COLO668 (cell line): ENCODE measurements at regions not wholly inside any gene's neighbourhood (a gene's known extent, or its start where the extent isn't known, plus 50 kb on each side); places are given as distances from the start of the nearest gene placed in this dataset.

Experiments used
- DNase-seq: peaks from one replicate; lab custom pipeline; 2025; ENCODE audit not compliant: unreplicated experiment; lab: John Stamatoyannopoulos, UW

DNA sequence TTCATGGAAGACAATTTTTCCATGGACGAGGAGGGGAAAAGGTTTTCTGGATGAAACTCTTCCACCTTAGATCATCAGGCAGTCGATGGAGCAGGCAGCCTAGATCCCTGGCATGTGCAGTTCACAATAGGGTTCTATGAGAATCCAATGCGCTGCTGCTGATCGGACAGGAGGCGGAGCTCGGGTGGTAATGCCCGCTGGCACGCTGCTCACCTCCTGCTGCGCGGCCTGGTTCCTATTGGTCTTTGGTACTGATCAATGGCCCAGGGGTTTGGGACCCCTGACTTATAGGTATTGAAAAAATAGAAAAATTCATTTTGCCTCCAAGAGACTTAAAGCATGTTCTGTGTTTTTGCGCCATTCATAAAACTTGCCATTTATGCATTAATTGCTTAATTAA lies 793.9 kb upstream of the NR2F2 start:
- DNase-seq, result no peak

DNA sequence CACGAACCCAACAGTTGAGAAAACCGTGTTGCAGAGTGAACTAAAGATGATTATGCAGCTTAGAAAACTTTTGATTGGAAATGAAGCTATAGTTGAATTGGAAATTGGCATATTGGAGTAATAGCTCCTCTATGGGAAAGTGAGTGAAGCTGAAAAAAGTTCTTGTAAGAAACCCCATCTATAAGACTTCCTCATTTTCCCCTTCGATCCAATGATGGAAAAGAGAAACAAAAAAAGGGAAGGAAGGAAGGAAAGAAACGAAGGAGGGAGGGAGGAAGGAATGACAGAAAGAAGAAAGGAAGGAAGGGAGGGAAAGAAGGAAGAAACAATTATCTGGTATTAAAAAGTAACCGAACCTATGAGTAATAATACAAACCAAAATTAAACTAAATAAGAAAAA lies 791.8 kb upstream of the NR2F2 start:
- no peak for DNase-seq

- DNase-seq, result no peak
These were observed 789.2 kb upstream of the NR2F2 start for GRCh38 chr15:95541301-95541700.

- DNase-seq, result no peak
These were observed 781.2 kb upstream of the NR2F2 start for GRCh38 chr15:95549168-95549738.

DNA sequence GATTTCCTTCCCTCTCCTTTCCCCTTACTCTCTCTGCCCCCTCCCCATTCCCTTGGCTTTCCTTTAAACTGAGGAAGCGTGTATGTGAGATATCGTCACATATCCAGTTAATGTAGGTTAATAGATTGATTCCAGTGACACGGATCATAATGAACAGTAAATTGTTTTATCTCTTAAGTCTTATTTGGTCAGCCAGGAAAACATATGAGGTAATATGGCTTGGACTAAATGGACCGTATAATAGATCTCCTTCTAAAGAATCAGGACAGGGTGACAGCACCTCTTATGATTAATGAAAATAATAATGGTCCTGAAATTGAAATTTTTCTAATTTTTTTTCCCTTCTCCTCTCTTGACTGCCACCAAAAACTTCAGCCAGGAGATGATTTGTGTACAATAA lies 779.8 kb upstream of the NR2F2 start:
- DNase-seq, result no peak

- DNase-seq, result no peak
These were observed 774.3 kb upstream of the NR2F2 start for GRCh38 chr15:95556225-95556624.

DNA sequence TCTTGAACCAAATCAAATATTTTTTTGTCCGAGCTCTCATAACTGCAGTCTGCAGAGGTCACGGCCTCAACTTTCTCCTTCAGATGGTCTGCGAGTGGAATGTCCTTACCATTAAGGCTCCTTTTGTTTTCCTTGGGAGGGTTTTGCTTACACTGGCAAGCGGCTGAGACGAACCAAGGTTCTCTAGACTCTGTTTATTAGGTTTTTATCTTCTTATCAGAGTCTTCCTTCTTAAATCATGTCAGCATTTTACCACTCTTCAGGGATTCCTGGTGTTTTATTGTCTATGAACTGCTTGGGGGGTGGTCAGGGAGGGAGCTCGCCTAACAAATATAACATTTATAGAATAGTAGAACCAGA lies 773.7 kb upstream of the NR2F2 start:
- no peak for DNase-seq

DNA sequence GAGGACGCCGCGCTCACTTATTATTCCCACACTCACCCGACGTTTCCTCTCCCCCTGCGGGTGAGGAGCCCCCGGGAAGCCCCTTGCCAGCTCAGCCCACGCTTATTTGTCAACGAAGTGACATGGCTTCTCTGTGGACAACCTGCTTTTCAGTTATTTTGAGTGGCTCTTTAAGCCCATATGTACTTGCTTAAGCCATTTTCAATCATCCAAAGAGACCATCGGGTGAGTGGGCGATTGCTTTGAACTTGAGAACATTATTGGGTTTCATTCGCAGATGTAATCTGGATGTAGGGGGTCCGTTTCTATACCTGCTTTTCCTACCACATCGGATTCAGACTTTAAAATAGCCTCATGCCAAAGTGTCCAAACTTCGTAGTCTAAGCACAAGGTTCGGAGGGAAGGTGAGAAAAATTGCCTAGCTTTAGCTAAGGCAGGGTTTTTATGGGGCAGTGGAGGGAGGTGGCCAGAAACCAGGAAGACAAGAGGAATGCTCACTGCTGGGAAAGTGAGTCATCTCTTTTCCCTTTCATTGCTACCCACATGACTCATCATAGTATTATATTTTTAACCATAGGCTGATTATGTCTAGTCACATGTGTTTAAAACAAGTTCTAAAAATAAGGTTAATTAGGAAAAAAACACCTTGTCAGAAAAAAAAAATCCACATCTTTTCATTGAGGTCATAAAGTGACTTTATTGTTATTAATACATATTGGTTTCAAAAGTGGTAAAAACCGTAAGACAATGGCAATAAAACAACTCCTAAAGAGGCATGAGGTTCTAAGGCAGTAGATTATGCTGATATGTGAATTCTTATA lies 773.1 kb upstream of the NR2F2 start:
- DNase-seq, result peak; percentile 43

GRCh38 chr15:95558131-95558530 lies 772.4 kb upstream of the NR2F2 start:
- peak; percentile 15 for DNase-seq

DNA sequence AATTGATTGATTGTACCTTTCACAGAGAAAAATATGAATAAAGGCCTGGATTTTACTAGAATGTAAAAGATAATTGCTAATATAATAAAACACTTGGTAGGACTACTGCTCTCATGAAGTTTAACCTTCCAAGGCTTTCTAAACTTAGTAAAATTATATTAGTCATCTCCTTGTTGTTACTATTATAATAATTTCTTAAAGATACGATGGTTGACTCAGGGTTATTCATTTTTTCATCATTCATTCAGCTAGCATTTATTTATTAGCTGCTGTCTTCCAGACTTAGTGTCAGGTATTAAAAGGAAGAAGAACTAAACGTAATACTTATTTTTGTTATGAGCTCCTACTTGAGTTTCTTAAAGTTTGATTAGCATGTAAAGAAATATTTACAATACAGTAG lies 771.6 kb upstream of the NR2F2 start:
- DNase-seq, result no peak

GRCh38 chr15:95559875-95560394 lies 770.6 kb upstream of the NR2F2 start:
- DNase-seq, result no peak

- DNase-seq, result no peak
These were observed 769.0 kb upstream of the NR2F2 start for GRCh38 chr15:95561463-95561862.

- DNase-seq, result peak; percentile 68
These were observed 766.9 kb upstream of the NR2F2 start for GRCh38 chr15:95563634-95564033.

DNA sequence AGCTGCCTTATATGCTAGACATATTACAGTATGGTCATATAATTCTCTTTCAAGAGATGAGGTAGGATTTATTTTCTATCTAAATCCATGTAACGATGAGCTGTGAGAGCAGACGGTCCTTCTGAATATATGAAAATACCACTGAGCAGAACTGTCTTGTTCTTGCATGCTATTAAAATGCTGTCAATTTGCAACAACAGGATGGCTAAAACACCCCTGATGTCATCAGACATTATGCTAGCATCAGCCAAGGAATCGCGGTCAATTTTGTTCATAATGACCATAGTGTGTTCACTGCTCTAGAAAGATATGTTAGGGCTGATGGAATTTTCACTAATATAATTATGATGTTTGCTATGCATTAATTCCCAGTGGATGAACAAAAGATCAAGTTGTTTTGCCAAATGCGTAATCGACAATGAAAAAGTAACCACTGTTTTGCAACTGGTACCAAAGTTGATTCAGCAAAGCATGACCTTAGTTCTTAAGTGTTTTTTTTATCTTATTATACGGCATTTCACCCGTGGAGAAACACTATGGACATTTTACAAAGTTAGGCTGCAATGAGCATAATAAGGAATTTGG lies 765.4 kb upstream of the NR2F2 start:
- DNase-seq, result no peak

GRCh38 chr15:95565690-95566089 lies 764.8 kb upstream of the NR2F2 start:
- DNase-seq, result no peak

- no peak for DNase-seq
These were observed 762.8 kb upstream of the NR2F2 start for GRCh38 chr15:95567686-95568085.

DNA sequence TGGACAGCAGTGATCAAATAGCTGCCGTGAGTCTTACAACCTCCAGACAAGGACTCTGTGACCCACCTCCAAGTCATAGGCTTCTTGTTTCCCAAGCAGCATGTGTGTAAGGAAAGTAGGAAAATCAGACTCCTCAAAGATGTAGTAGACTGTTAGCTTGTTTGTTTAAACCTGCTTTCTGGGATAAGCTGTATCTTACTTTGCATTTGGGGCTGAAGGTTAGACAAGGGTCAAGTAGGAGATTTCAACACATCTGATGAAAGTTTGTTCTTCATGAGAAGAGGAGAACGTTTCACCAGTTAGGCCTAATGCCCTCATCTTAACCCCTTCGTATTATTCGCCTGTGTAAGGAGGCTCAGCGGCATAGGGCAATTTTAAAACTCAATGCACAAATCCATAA lies 756.4 kb upstream of the NR2F2 start:
- DNase-seq, result no peak

DNA sequence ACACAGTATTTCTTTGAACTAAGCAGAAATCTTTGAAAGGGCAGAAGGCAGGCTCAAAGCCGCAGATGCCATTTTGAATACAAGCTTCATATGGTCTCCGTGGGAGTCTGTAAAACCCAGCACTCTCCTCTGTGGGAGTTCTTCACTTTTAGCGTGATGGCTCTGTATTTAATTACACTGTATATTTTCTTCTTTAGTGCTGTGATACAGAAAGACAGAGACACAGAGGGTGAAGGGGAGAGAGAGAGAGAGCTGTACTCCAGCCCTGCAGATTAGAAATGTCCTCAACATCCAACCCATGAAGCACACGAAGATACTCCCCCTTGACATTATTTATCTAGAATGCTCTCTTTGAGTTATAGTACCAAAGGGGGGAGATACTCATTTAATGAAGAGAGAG lies 752.6 kb upstream of the NR2F2 start:
- no peak for DNase-seq

DNA sequence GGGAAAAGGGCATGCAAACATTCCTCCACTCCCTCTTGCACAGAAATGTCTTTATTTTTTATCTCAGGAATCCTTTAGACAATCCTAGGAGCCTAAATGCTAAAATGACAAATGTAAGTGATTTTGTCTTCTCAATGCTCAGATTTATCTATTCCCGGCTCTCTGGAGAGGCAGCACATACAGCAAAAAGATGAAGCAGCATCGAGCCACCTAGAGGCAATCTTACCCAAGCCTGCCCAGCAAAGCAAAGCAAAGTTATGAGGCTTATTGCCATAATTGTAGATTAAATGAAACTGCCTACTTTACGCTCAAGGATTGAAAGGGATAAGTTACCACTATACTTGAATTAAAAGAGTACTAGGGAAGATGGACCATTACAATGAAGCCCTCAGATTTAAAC lies 750.4 kb upstream of the NR2F2 start:
- DNase-seq, result no peak

GRCh38 chr15:95581595-95581994 lies 748.9 kb upstream of the NR2F2 start:
- DNase-seq, result no peak

GRCh38 chr15:95584088-95584487 lies 746.4 kb upstream of the NR2F2 start:
- no peak for DNase-seq

DNA sequence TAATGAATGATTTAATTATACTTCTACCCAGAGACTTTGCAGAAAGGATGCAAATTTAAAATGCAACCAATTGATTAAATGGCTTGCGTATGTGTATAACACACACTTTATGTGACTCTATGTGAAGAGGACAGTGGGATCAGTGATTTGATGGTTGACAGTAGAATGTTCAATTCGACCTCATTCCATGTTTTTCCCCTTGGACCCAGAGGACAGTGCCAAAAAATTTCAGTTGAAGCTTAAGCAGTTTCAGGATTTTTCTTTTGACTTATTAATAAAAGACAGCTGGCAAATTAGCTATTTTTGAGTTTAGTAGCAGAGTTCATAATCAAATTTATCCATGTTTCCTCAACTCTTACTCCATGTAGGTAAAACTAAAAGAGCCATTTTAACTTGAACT lies 742.4 kb upstream of the NR2F2 start:
- no peak for DNase-seq
